ENCODE measurements at regions not wholly inside any gene's neighbourhood (a gene's known extent, or its start where the extent isn't known, plus 50 kb on each side); places are given as distances from the start of the nearest gene placed in this dataset.

DNA sequence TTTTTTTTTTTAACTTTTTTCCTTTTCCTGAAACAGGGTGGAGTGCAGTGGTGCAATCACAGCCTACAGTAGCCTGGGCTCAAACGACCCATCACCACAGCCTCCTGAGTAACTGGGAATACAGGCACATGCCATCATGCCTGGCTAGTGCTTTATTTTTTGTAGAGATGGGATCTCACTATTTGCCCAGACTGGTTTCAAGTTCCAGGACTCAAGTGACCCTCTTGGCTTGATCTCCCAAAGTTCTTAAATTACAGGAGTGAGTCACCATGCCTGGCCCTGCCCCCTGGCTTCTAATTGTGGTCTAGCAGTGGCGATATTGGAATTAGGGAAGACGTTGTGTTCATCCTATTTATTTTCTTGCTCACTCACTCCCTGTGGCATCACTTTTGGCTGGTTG, 1138.4 kb downstream of the SI start:
- TF ChIP-seq CTCF (IDR thresholded peaks at IDR 0.05) (no peak), POLR2AphosphoS5 (IDR thresholded peaks at IDR 0.05) (no peak), EP300 (IDR thresholded peaks at IDR 0.05) (no peak)
